Stomach (tissue), 4 donors: ENCODE measurements at regions not wholly inside any gene's neighbourhood (a gene's known extent, or its start where the extent isn't known, plus 50 kb on each side); places are given as distances from the start of the nearest gene placed in this dataset.

Source experiments
- EP300 ChIP-seq: sonication (generic); formaldehyde crosslinking; IDR thresholded peaks from one replicate; pipeline ENCODE4 v1.6.1; 2017; ENCODE audit warnings: antibody characterized with exemption
- POLR2A ChIP-seq, 4 donors: fragments of 450-650 bp; IDR thresholded peaks; one replicate each; pipeline ENCODE4 v1.6.1; 2016; ENCODE audit warnings: antibody characterized with exemption in 4 of 4, control low read depth in 2 of 4, mild to moderate bottlenecking in 1 of 4, moderate library complexity in 1 of 4
- POLR2AphosphoS5 ChIP-seq, 3 donors: sonication (generic); formaldehyde crosslinking; IDR thresholded peaks; one replicate each; pipeline ENCODE4 v1.6.1; 2016; ENCODE audit warnings: antibody characterized with exemption in 3 of 3
- TF ChIP-seq, protein P1 (sequence below), 7 experiments: fragments of 450-650 bp in 4 of 7; fragments of 200-600 bp in 3 of 7; sonication (generic) in 3 of 7; IDR thresholded peaks; one replicate each; pipeline ENCODE4 v1.5.1; 2016 to 2019; ENCODE audit warnings: antibody characterized with exemption in 7 of 7, control low read depth in 2 of 7, mild to moderate bottlenecking in 1 of 7

DNA sequence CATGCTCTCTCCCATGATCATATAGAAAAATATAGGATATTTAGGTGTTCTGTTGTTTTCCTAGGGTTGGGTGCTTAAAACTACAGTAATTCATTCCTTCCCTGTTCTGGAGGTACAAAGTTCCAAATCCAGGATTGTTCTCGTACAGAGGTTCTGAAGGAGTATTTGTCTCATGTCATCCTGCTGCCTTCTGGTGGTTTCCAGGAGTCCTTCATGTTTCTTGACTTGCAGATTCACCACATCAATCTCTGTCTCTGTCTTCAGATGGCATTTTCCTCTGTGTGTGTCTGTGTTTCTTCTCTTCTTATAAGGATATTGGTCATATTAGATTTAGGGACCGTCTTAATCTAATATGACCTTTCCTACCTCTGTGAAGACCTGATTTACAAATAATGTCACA lies 397.9 kb downstream of the NYAP2 start:
- TF ChIP-seq EP300, result no peak
- TF ChIP-seq POLR2A (IDR thresholded peaks at IDR 0.05), result no peak
- TF ChIP-seq, protein P1, sequence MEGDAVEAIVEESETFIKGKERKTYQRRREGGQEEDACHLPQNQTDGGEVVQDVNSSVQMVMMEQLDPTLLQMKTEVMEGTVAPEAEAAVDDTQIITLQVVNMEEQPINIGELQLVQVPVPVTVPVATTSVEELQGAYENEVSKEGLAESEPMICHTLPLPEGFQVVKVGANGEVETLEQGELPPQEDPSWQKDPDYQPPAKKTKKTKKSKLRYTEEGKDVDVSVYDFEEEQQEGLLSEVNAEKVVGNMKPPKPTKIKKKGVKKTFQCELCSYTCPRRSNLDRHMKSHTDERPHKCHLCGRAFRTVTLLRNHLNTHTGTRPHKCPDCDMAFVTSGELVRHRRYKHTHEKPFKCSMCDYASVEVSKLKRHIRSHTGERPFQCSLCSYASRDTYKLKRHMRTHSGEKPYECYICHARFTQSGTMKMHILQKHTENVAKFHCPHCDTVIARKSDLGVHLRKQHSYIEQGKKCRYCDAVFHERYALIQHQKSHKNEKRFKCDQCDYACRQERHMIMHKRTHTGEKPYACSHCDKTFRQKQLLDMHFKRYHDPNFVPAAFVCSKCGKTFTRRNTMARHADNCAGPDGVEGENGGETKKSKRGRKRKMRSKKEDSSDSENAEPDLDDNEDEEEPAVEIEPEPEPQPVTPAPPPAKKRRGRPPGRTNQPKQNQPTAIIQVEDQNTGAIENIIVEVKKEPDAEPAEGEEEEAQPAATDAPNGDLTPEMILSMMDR (IDR thresholded peaks at IDR 0.05), result no peak
- TF ChIP-seq POLR2AphosphoS5 (IDR thresholded peaks at IDR 0.05), result no peak
